H1 (cell line): ENCODE measurements at regions not wholly inside any gene's neighbourhood (a gene's known extent, or its start where the extent isn't known, plus 50 kb on each side); places are given as distances from the start of the nearest gene placed in this dataset.

Source experiments
- CTCF ChIA-PET: fragments of 300-600 bp; sonication (Branson Sonifier 250); formaldehyde crosslinking; loops from one replicate; lab custom pipeline; 2021; ENCODE audit not compliant: partially characterized antibody; lab: Charles Lee
- POLR2A ChIA-PET: fragments of 300-600 bp; sonication (Branson Sonifier 250); formaldehyde crosslinking; loops from one replicate; lab custom pipeline; 2021; ENCODE audit warnings: inconsistent platforms; ENCODE audit not compliant: partially characterized antibody; lab: Charles Lee
- DNase-seq, 2 experiments: peaks; one replicate each; pipeline versions ENCODE4 v3.0.0 to v3.0.0-alpha.2; 2010 to 2022; ENCODE audit warnings: low spot score in 2 of 2, low read depth in 1 of 2, mixed read lengths in 1 of 2
- FAIRE-seq: peaks from 2 replicates; lab custom pipeline; 2011; peaks lifted over from hg19 to GRCh38; lab: Jason Lieb, UNC
- H2AFZ ChIP-seq: 2 replicates; pipeline ENCODE4 v1.8.1; 2012; ENCODE audit warnings: low read length, inconsistent platforms
- H2AK5ac ChIP-seq: 2 replicates; pipeline ENCODE4 v1.6.1; 2013; ENCODE audit warnings: low read depth, low read length
- H2BK120ac ChIP-seq: replicated peaks from 2 replicates; pipeline ENCODE3; 2013; ENCODE audit warnings: low read depth, low read length, inconsistent platforms
- H2BK12ac ChIP-seq: 2 replicates; pipeline ENCODE4 v1.6.1; 2013; ENCODE audit warnings: low read depth, low read length
- H2BK15ac ChIP-seq: 2 replicates; pipeline ENCODE4 v1.6.1; 2013; ENCODE audit warnings: low read length
- H2BK20ac ChIP-seq: 2 replicates; pipeline ENCODE4 v1.6.1; 2013; ENCODE audit warnings: low read length
- H2BK5ac ChIP-seq: 2 replicates; pipeline ENCODE4 v1.6.1; 2013; ENCODE audit warnings: low read depth, low read length
- H3K14ac ChIP-seq: 2 replicates; pipeline ENCODE4 v1.6.1; 2013; ENCODE audit warnings: inconsistent platforms; ENCODE audit not compliant: insufficient read length
- H3K18ac ChIP-seq: 2 replicates; pipeline ENCODE4 v1.6.1; 2013; ENCODE audit warnings: low read length; ENCODE audit errors: extremely low read depth
- H3K23ac ChIP-seq: 2 replicates; pipeline ENCODE4 v1.6.1; 2013; ENCODE audit warnings: inconsistent platforms; ENCODE audit not compliant: insufficient read length
- H3K23me2 ChIP-seq: 2 replicates; pipeline ENCODE4 v1.6.1; 2013; ENCODE audit warnings: low read depth, low read length
- H3K27ac ChIP-seq: 2 replicates; pipeline ENCODE4 v1.6.1; 2011; ENCODE audit warnings: low read depth, low read length, inconsistent platforms
- H3K27me3 ChIP-seq, 4 experiments: replicated peaks in 1 of 4; 1 replicate in 1 of 4; 2 replicates in 3 of 4; pipeline versions ENCODE4 v1.6.1 to v1.8.1; 2011 to 2013; ENCODE audit warnings: low read length in 3 of 4, mild to moderate bottlenecking in 3 of 4, inconsistent platforms in 2 of 4, mixed read lengths in 2 of 4, moderate library complexity in 1 of 4; ENCODE audit not compliant: control insufficient read depth in 3 of 4, insufficient read depth in 3 of 4; ENCODE audit errors: extremely low read depth in 1 of 4
- H3K36me3 ChIP-seq, 4 experiments: 2 replicates each; pipeline versions ENCODE4 v1.6.1 to v1.8.1; 2011 to 2013; ENCODE audit warnings: mild to moderate bottlenecking in 4 of 4, low read length in 3 of 4, moderate library complexity in 2 of 4, control low read depth in 1 of 4, inconsistent platforms in 1 of 4; ENCODE audit not compliant: insufficient read depth in 4 of 4, control insufficient read depth in 2 of 4
- H3K4ac ChIP-seq: replicated peaks from 2 replicates; pipeline ENCODE3; 2013; ENCODE audit warnings: low read length, low read depth, mixed read lengths, inconsistent platforms; ENCODE audit not compliant: insufficient read length
- H3K4me1 ChIP-seq, 4 experiments: replicated peaks in 1 of 4; 1 replicate in 1 of 4; 2 replicates in 3 of 4; pipeline versions ENCODE4 v1.6.1 to v1.8.1; 2011 to 2013; ENCODE audit warnings: low read length in 3 of 4, inconsistent platforms in 2 of 4, mixed read lengths in 1 of 4; ENCODE audit not compliant: insufficient read depth in 4 of 4, control insufficient read depth in 3 of 4
- H3K4me2 ChIP-seq, 2 experiments: 2 replicates each; pipeline versions ENCODE4 v1.6.1 to v1.8.1; 2011 to 2013; ENCODE audit warnings: low read depth in 2 of 2, low read length in 2 of 2, control low read depth in 1 of 2, inconsistent platforms in 1 of 2, mild to moderate bottlenecking in 1 of 2; ENCODE audit not compliant: insufficient read depth in 1 of 2
- H3K4me3 ChIP-seq, 4 experiments: fragments of 200-600, 300-600 bp in 1 of 4; sonication (generic), shearing (Covaris generic), sonication (Bioruptor Twin) in 1 of 4; 2 replicates each; pipeline versions ENCODE4 v1.5.1 to v1.8.1; 2011 to 2016; ENCODE audit warnings: low read length in 4 of 4, low read depth in 3 of 4, control low read depth in 2 of 4, inconsistent platforms in 2 of 4, mild to moderate bottlenecking in 2 of 4, mixed read lengths in 1 of 4, moderate library complexity in 1 of 4; ENCODE audit not compliant: insufficient read depth in 2 of 4; ENCODE audit errors: extremely low read depth in 1 of 4
- H3K56ac ChIP-seq: replicated peaks from 2 replicates; pipeline ENCODE3; 2013; ENCODE audit warnings: low read depth, mild to moderate bottlenecking, mixed read lengths, low read length, inconsistent platforms; ENCODE audit not compliant: insufficient read length
- H3K79me1 ChIP-seq: 2 replicates; pipeline ENCODE4 v1.6.1; 2013; ENCODE audit warnings: low read depth, low read length, control low read depth
- H3K79me2 ChIP-seq, 2 experiments: 2 replicates each; pipeline versions ENCODE4 v1.6.1 to v1.8.1; 2012 to 2013; ENCODE audit warnings: low read length in 2 of 2, mild to moderate bottlenecking in 2 of 2, inconsistent platforms in 1 of 2; ENCODE audit not compliant: insufficient read depth in 2 of 2, control insufficient read depth in 1 of 2
- H3K9ac ChIP-seq, 4 experiments: replicated peaks in 1 of 4; 1 replicate in 1 of 4; 2 replicates in 3 of 4; pipeline versions ENCODE4 v1.6.1 to v1.8.1; 2011 to 2013; ENCODE audit warnings: low read depth in 3 of 4, low read length in 3 of 4, control low read depth in 2 of 4, mild to moderate bottlenecking in 2 of 4, moderate library complexity in 2 of 4, inconsistent platforms in 1 of 4; ENCODE audit errors: extremely low read depth in 1 of 4
- H3K9me3 ChIP-seq, 2 experiments: 2 replicates each; pipeline versions ENCODE4 v1.6.1 to v1.8.1; 2012 to 2013; ENCODE audit warnings: mild to moderate bottlenecking in 2 of 2, moderate library complexity in 2 of 2, control low read depth in 1 of 2, inconsistent platforms in 1 of 2, low read depth in 1 of 2, low read length in 1 of 2, mixed read lengths in 1 of 2; ENCODE audit not compliant: insufficient read depth in 2 of 2
- H4K20me1 ChIP-seq, 2 experiments: replicated peaks in 1 of 2; 2 replicates each; pipeline versions ENCODE3 to v1.8.1; 2011 to 2013; ENCODE audit warnings: inconsistent platforms in 2 of 2, low read length in 2 of 2, mild to moderate bottlenecking in 1 of 2; ENCODE audit not compliant: insufficient read depth in 2 of 2, control insufficient read depth in 1 of 2
- H4K5ac ChIP-seq: 2 replicates; pipeline ENCODE4 v1.6.1; 2013; ENCODE audit warnings: low read length, low read depth, mixed read lengths, inconsistent platforms; ENCODE audit not compliant: insufficient read length
- H4K8ac ChIP-seq: 2 replicates; pipeline ENCODE4 v1.8.0; 2013; ENCODE audit warnings: mild to moderate bottlenecking, moderate library complexity, low read length, inconsistent platforms; ENCODE audit not compliant: insufficient read depth; ENCODE audit errors: extremely low read depth
- H4K91ac ChIP-seq: replicated peaks from 2 replicates; pipeline ENCODE3; 2013; ENCODE audit warnings: low read length, mixed read lengths, inconsistent platforms; ENCODE audit not compliant: insufficient read length
- CTBP2 ChIP-seq: IDR thresholded peaks from 2 replicates; pipeline ENCODE4 v1.7.0; 2011; ENCODE audit warnings: borderline replicate concordance, mild to moderate bottlenecking, moderate library complexity, mixed read lengths, low read length; ENCODE audit not compliant: insufficient read depth, insufficient read length
- EP300 ChIP-seq, 2 experiments: IDR thresholded peaks; 1 replicate in 1 of 2; 2 replicates in 1 of 2; pipeline ENCODE4 v1.6.1; 2011 to 2012; ENCODE audit warnings: low read depth in 2 of 2, low read length in 2 of 2, mild to moderate bottlenecking in 2 of 2, borderline replicate concordance in 1 of 2, inconsistent platforms in 1 of 2, moderate library complexity in 1 of 2
- KDM1A ChIP-seq: fragments of 200-600, 300-600 bp; sonication (generic); IDR thresholded peaks from 2 replicates; pipeline ENCODE4 v1.7.1; 2016; ENCODE audit warnings: mild to moderate bottlenecking, low read length, borderline replicate concordance
- KDM5A ChIP-seq: fragments of 200-600 bp; IDR thresholded peaks from 2 replicates; pipeline ENCODE4 v1.7.1; 2012; ENCODE audit warnings: mild to moderate bottlenecking, low read length, inconsistent platforms, mixed read lengths
- RBBP5 ChIP-seq: IDR thresholded peaks from 2 replicates; pipeline ENCODE4 v1.7.1; 2012; ENCODE audit warnings: low read depth, mild to moderate bottlenecking, inconsistent platforms, low read length, moderate library complexity, borderline replicate concordance
- RXRA ChIP-seq: IDR thresholded peaks from 2 replicates; pipeline ENCODE4 v1.6.1; 2011; ENCODE audit warnings: low read depth, mild to moderate bottlenecking, low read length, moderate library complexity; ENCODE audit not compliant: insufficient read depth
- SP4 ChIP-seq: IDR thresholded peaks from 2 replicates; pipeline ENCODE4 v1.6.1; 2012; ENCODE audit warnings: low read length, inconsistent platforms
- SUZ12 ChIP-seq: fragments of 200-600 bp; sonication (generic); IDR thresholded peaks from 2 replicates; pipeline ENCODE4 v1.6.1; 2012; ENCODE audit warnings: mild to moderate bottlenecking, inconsistent platforms, low read length, moderate library complexity, mixed read lengths
- WGBS, 2 experiments: shearing (Covaris generic) in 1 of 2; methylation state at CpG; one replicate each; pipeline versions ENCODE4 v1.1.6 to v1.1.7; 2013 to 2015; ENCODE audit warnings: low lambda C conversion rate in 2 of 2, mixed read lengths in 2 of 2, inconsistent platforms in 1 of 2, low coverage in 1 of 2, missing lambda C conversion rate in 1 of 2; ENCODE audit not compliant: insufficient replicate concordance in 2 of 2, insufficient coverage in 1 of 2, insufficient read length in 1 of 2; ENCODE audit errors: extremely low coverage in 1 of 2, missing lambda C conversion rate in 1 of 2; 5-methylcytosine and 5-hydroxymethylcytosine counted together
- TF ChIP-seq, protein P1 (sequence below): IDR thresholded peaks from 2 replicates; pipeline ENCODE4 v1.6.1; 2011; ENCODE audit warnings: low read length, improper control_type of control experiment

DNA sequence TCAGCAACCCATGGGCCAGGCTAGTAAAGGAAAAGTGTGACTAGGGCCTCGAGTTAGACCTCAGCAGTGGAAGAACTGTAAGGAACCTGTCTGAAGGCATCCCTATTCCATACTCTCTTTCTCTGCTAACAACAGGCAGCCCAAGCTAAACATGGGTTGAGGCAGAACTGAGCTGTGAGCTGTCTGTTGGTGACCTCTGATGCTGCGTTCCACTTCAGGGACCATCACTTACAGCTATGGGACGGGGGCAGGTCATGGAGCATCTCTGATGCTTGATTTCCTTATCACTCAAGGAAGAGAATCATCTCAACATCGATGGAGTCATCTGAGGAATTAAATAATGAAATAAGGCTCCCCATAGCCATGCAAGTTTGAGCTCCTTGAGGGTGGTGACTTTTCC, 174.8 kb downstream of the ACTL7B start:
- Histone ChIP-seq H3K79me2 (no peaks in the 10 kb centered on the region), H3K56ac (no peak overlapping the region), H3K4ac (no peak overlapping the region), H2AK5ac (no peak overlapping the region), H3K79me1 (no peaks in the 10 kb centered on the region), H3K18ac (no peak overlapping the region), H2BK20ac (no peak overlapping the region), H3K27me3 (no peaks in the 10 kb centered on the region), H2AFZ (no peak overlapping the region), H4K5ac (no peak overlapping the region), H3K4me2 (no peak overlapping the region), H3K27ac (no peak overlapping the region), H4K20me1 (no peaks in the 10 kb centered on the region), H3K4me1 (peaks cover under 1 to 8% (median 6%) of the 10 kb centered on the region in 4 experiments; a peak in 5 of 7 replicates), H2BK120ac (no peak overlapping the region), H3K14ac (no peak overlapping the region), H2BK15ac (no peak overlapping the region), H3K23me2 (no peaks in the 10 kb centered on the region), H2BK5ac (no peak overlapping the region), H4K8ac (peak overlapping the region; percentile 28), H3K9ac (no peak overlapping the region), H4K91ac (no peak overlapping the region), H2BK12ac (no peak overlapping the region), H3K9me3 (no peaks in the 10 kb centered on the region; a peak in 1 of 4 replicates), H3K36me3 (no peaks in the 10 kb centered on the region), H3K4me3 (no peak overlapping the region), H3K23ac (no peak overlapping the region)
- CTCF ChIA-PET, result interaction anchor here (1.2 to 1.6 kb wide), 2 partner anchors 10 to 81 kb away, joined by 4 to 6 read pairs; no protein-coding TSS in a partner anchor
- DNase-seq, result no peak
- FAIRE-seq, result no peak
- POLR2A ChIA-PET, result no interaction called here
- WGBS, 2 experiments, result 92% methylated on average over 4 of the region's 4 CpGs; no CpG with 5 or more reads in 1 of the 2 experiments
- TF ChIP-seq SP4 (no peak), RBBP5 (no peak), RXRA (no peak), EP300 (IDR thresholded peaks at IDR 0.05; ENCODE audit: borderline replicate concordance in 1 of 2, low read depth in 2 of 2, low read length in 2 of 2) (no peak), CTBP2 (no peak), KDM5A (no peak), KDM1A (no peak), SUZ12 (no peak)
- TF ChIP-seq, protein P1, sequence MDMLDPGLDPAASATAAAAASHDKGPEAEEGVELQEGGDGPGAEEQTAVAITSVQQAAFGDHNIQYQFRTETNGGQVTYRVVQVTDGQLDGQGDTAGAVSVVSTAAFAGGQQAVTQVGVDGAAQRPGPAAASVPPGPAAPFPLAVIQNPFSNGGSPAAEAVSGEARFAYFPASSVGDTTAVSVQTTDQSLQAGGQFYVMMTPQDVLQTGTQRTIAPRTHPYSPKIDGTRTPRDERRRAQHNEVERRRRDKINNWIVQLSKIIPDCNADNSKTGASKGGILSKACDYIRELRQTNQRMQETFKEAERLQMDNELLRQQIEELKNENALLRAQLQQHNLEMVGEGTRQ, result no peak
